Ovary (tissue), 3 donors: ENCODE measurements at regions not wholly inside any gene's neighbourhood (a gene's known extent, or its start where the extent isn't known, plus 50 kb on each side); places are given as distances from the start of the nearest gene placed in this dataset.

ENCODE experiments used
- POLR2A ChIP-seq: fragments of 450-650 bp; IDR thresholded peaks from one replicate; pipeline ENCODE4 v1.6.1; 2017; ENCODE audit warnings: antibody characterized with exemption, mild to moderate bottlenecking, moderate library complexity
- TF ChIP-seq, protein P1 (sequence below), 3 donors: fragments of 450-650 bp in 2 of 3; fragments of 200-600 bp in 1 of 3; IDR thresholded peaks; one replicate each; pipeline versions ENCODE4 v1.5.1 to v1.8.0; 2016 to 2022; ENCODE audit warnings: antibody characterized with exemption in 3 of 3, mild to moderate bottlenecking in 1 of 3
- donor health status: DM: no; HTN: no; CAD: no.

DNA sequence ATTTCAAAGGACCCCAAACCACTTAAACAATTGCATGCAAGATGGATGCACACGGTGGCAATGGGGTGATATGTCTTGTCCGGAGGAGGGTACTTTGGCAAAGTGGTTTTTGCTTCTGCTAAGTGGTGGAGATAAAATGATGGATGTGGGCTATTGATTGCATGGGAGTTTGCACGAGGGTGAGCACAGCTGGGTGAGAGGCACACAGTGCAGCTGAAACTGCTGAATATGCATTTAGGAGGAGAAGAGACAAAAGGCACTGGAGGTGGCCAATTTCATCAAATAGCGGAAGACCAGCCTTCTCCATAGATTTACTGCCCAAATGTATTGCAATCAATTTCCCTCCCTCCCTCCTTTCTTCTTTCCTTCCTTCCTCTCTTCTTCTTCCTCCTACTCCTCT, 414.4 kb upstream of the EEF2KMT start:
- TF ChIP-seq, protein P1, sequence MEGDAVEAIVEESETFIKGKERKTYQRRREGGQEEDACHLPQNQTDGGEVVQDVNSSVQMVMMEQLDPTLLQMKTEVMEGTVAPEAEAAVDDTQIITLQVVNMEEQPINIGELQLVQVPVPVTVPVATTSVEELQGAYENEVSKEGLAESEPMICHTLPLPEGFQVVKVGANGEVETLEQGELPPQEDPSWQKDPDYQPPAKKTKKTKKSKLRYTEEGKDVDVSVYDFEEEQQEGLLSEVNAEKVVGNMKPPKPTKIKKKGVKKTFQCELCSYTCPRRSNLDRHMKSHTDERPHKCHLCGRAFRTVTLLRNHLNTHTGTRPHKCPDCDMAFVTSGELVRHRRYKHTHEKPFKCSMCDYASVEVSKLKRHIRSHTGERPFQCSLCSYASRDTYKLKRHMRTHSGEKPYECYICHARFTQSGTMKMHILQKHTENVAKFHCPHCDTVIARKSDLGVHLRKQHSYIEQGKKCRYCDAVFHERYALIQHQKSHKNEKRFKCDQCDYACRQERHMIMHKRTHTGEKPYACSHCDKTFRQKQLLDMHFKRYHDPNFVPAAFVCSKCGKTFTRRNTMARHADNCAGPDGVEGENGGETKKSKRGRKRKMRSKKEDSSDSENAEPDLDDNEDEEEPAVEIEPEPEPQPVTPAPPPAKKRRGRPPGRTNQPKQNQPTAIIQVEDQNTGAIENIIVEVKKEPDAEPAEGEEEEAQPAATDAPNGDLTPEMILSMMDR (IDR thresholded peaks at IDR 0.05), result no peak
- no peak for TF ChIP-seq POLR2A
